Anterior cingulate cortex (tissue), 58 donors: ENCODE measurements at regions not wholly inside any gene's neighbourhood (a gene's known extent, or its start where the extent isn't known, plus 50 kb on each side); places are given as distances from the start of the nearest gene placed in this dataset.

ENCODE experiments used
- DNase-seq, 58 donors: peaks; one replicate each; lab custom pipeline; 2025; lab: John Stamatoyannopoulos, UW

DNA sequence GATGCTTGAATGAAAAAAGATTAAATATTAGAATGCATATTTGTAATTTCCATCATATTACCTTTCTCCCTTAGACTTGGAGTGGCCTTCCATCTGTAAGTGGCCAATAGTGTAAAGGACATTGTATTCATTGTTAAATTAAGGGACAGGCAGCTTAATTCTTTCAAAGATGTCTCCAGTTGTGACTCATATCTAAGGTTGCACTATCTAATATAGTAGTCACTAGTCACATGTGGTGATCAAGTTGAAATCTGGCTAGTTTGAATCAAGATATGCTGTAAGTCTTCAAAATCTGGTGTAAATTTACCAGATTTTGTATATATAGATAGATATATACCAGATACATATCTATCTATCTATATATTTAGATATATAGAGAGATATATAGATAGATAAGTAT is 52.4 kb upstream of the AGPS start:
- DNase-seq, result no peak

GRCh38 chr2:177342736-177343135 is 49.8 kb upstream of the AGPS start:
- no peak for DNase-seq
